HL-60/S4 treated with retinoic acid at 250 ng/mL for 4 days and 3 days (cell line): ENCODE measurements at regions not wholly inside any gene's neighbourhood (a gene's known extent, or its start where the extent isn't known, plus 50 kb on each side); places are given as distances from the start of the nearest gene placed in this dataset.

Experiments
- in situ Hi-C: fragments of 300-500 bp; cut with MboI; formaldehyde crosslinking; loops from 2 replicates; pipeline ENCODE4 v1.7.0; 2022; ENCODE audit warnings: low sequenced_read_pairs

DNA sequence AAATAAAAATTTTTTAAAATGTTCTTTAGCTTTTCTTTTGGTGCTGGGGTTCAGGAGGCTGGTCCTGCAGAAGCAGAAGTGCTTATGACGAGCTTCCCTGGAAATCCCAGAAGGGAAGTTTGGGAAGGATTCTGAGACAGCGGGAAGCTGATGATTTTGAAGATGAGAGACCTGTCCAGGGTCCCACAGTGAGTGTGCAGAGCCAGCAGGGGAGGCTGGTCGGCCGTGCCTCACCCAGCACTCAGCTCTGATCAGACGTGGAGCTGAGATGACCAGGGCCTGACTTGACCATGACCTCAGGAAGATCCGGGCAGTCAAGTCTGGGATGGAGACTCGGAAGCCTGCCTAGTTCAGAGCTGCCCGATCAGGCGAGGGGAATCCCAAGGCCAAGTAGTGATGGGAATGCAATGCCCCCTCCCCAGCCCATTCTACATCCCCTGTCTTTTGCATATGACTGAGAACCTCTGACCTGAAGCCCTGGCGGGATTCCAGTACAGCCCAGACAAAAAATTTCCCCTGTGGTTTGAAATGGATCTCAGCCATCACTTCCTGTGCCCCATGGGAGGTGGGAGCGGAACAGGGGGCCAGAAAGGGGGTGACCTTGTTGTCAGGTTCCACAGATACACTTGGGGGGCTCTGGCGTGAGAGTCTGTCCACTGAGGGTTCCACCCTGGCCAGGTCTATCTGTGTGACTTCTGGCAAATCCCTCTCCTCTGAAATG, 96.8 kb upstream of the RUNX3 start:
- in situ Hi-C loops: no loop called here

DNA sequence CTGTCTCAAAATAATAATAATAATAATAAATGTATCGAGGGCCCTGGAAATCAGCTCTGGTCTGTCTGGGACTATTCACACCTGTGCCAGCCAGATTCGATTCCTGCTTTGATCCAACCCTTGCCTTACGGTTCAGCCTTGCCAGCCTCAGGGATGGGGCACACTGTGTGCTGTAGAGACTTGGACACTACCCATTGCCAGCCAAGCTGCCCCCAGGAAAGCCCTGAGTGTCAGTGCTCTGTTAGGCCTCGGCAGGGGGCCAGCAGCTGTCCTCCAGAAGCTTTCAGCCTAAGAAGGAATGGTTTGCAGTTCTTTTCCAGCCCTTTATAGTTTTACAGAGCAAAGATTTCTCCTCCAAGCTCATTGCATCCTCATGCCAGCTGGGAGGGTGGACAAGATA, 96.2 kb upstream of the RUNX3 start:
- in situ Hi-C loops: no loop called here

DNA sequence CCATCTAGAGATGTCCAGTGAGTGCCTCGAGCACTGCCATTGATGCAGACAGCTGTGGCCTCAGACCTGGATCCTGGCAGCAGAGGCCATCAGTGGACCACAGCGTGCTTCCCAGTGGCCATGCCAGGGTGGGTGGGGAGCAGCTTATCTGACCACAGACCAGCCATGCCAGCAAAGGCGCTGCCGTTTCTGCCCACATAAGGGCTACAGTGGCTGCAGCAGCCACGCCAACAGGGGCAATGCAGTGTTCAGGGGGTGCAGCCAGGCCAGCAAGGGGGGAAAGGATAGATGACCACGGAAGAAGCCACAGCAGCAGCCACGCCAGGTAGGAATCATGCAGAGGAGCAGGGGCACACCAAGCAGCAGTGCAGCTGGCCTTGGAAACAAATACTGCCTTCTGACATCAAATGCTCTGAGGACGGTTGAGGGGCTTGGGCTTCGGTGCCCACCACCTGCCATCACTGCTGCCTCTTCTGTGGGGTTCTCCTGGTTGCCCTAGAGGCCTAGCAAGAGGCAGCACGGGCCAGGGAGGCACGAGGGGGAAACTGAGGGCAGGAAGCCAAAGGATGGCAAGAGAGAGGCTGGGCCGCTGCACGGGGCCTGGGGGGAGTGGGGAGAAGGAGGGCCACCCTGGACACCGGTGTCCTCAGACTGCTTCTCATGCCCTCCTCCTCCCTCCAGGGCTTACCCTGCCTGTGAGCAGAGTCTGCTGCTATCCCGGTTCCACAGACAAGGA, 94.7 kb upstream of the RUNX3 start:
- in situ Hi-C loops: no loop called here

DNA sequence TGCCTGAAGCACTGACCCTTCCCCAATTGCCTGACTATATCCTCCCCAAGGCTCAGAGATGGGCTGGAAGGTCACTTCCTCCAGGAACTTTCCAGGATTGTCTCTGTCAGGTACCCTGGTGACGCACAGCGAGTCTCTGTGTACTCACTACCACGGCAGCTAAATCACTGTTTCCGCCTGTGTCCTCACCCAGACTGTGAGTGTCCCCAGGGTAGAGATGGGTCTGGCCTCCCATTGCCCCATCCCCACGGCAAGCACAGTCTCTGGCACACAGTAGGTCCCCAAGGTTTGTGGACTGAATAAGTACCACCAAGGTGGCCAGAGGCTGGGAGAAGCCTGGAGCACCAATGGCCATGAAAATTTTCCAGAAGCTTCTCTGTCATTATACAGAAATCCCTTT, 93.8 kb upstream of the RUNX3 start:
- in situ Hi-C loops: no loop called here

DNA sequence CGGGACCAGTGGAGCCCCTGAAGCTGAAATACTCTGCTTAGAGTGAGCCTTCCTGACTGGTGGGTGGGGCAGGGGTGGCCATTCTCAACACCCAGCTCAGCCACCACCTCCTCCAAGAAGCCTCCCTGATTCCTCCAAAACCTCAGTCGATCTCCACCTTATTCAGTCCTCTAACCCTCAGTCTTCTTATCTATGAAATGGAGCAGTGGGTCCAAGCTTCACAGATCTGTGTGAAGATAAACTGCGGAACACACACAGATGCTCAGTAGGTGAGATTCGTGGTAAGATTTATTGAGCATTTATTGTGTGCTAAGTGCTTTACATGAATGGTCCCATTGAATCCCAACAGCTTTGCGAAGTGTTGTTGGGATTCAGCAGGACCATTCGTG, 93.1 kb upstream of the RUNX3 start:
- in situ Hi-C loops: no loop called here

DNA sequence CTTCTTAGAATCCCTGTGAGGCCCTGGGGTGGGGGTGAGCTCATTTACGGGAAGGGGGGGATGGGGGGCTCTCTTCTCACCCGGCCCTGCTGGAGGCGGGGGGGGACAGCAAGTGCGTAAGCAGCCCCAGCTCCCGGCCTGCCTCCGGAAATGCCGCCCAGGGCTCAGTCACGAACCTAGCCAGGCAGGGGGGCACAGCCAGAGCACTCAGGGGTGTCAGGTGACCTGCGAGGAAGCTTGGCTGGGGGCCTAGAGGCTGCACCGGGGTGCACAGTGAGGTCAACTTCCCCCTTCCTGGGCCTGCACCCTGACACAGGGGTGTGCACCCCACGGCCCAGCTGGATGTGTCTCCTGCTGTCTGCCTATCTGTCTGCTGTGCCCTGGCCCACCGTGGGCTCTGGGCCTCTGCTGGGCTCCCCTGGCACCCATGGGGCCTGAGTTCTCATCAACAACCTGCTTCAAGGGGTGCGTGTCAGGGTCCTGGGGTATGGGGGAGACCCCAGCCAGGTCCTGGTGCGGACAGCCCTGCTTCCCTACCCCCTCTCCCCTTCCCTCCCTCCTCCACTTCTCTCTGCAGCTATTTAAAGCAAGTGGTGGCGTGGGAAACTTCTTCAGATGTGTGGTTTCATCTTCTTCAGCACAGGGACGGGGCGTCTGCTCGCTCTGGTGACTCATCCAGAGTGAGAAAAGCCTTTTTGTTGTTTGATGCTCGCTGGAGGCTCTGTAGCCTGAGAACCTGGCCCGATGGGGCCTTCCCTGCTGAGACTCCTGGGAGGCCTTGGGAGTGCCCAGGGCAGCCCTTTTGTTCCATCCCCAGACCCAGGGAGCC, 92.5 kb upstream of the RUNX3 start:
- in situ Hi-C loops: no loop called here

DNA sequence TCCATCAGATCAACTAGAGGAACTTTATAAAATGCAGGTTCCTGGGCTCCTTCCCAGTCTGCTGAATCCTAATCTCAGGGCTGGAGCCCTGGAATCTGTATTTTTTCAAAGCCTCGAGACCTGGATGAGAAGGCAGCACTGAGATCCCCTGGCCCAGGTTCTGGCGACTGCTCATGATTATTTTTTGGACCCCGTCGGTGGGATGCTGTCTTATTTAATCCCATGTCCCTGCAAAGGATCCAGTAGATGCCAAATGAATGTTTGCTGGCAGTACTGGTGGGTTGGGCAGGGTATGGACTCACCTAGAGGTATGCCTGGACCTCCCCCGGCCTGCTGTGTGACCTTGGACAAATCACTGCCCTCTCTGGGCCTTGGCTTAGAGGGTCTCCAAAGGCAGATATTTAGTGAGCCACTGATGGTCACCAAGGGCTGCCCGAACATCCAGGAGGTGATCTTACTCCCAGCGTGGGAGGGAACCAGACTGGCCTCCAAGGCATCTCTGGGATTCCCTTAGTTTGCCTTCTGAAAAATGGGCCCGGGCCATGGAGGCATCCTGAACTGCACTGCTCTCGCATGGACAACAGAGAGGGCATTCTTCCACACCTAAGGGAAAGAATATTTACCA, 91.6 kb upstream of the RUNX3 start:
- in situ Hi-C loops: no loop called here

DNA sequence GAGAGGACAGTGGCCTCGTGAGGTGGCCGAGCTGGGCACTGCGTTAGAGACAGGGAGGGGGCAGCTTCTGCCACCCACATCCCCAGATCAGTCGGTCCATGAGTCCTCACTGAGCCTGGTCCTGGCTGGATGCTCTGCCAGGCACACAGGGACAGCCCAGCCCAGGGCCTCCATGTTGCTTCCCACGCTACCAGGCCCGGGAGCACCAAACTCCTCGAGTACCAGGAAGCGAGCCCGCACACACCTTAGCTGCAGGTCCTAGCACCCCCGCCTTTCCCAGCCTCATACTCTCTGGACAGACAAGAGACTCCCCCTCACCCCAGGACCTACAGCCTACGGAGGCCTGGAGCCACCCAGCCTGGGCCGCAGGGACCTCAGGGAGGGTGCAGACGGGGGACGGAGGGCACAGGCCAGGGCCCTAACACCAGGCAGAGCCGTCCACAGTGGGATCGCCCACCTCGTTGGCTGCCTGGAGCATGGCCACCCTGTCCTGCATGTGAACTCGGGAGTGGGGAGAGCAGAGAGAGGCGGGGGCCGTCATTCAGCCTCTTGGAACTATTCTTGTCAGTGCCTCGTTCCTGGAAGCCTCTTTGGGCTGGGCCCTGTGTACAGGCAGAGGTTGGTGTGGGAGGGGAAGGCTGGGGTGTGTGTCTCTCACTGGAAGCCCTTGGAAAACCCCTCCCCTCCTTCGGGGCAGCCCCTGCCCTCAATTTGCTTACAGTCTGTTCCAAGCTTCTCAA, 90.9 kb upstream of the RUNX3 start:
- in situ Hi-C loops: no loop called here

DNA sequence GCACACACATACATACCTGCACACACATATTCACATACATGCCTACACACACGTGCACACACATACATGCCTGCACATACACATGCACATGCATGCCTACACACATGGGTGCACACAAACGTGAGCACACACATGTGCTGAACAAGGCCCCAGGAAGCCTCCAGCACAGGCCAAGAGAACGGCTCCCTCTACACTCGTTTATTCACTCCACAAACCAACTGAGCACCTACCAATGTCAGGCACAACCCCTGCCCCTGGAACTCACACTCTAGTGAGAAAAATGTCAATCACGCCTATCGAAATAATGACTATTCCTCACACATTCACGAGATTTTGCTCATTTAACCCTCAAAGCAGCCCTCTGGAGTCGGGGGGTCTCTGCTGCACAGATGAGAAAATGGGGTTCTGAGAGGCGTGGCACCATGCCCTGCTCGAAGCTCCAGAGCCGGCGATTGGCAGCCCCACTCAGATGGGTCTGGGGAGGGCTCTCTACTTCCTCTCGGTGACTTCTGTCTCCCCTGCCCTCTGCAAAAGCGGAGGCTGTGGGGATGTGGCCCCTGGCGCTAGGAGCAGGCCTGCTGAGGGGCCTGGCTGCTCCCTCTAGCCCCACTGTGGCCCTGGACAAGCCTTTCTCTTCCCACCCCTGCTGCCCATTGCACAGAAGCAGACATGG, 90.2 kb upstream of the RUNX3 start:
- in situ Hi-C loops: no loop called here

DNA sequence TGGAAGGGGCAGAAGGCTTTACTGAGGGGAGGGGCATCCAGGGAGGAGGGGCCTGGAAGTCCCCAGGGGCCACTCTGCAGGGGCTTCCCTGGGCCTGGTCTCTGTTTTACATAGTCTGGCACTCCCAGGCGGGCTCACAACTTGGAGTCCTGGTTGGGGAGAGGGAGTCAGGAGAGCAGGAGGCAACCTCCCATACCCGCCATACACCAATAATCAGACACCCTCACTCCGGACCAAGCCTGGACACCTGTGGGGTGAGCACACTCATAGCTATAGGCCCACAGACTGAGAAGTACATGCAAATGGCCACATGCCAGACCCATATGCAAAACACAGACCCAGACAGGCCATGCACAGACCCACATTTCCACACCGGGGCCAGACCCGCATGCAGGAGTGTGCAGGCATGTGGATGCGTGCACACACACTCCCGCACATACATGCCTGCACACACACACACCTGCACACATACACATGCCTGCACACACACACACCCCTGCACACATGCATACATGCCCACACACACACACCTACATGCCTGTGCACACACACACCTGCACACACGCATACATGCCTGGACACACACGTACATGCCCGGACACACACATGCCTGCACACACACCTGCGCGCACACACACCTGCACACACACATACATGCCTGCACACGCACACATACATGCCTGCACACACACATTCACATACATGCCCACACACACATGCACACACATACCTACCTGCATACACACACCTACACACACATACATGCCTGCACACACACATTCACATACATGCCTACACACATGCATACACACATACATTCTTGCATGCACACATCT, 89.5 kb upstream of the RUNX3 start:
- in situ Hi-C loops: no loop called here

DNA sequence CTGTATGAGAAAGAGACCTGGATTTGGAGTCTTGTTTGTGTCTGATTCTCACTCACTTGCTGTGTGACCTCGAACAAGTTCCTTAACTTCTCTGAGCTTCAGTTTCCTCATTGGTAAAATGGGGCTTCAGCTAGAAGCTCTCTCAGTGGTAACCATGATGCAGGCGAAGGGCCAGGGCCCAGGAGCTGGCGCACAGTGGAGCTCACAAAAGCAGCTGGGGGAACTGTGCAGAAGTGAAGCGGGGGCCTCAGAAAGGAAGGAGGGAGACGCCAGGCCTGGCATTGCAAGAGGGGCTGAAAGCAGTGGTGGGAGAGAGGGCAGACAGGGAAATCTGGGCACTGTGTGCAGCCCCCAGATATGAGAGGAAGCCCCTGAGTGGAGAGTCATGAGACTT, 88.9 kb upstream of the RUNX3 start:
- in situ Hi-C loops: no loop called here

DNA sequence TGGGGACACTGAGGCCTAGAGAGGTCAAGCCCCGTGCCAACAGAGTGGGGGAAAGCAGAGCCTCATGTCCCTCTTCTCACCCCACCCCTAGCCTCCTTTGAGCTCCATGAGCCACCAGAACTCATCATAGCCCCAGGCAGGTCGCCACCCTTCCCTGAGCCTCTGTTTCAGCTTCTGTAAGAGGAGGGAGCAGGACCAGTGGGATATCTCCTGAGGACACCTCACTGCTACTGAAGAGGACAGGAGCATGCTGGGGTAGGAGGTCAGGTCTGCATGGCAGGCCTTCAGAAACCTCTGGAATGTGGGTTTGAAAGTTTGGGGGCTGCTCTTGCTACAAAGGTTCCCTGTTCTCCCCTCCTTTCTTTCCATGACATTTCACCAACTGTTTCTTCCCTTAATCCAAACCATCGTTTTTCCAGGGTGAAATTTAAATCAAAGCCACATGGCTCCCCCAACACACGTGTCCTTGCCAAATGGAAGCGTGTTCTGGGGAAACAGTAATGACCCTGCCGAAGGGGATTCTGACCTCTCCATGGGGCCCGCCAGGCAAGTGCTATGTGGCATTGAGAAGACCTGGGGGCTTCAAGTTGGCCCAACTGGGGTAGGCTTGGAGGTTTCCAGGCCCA, 88.1 kb upstream of the RUNX3 start:
- in situ Hi-C loops: no loop called here

DNA sequence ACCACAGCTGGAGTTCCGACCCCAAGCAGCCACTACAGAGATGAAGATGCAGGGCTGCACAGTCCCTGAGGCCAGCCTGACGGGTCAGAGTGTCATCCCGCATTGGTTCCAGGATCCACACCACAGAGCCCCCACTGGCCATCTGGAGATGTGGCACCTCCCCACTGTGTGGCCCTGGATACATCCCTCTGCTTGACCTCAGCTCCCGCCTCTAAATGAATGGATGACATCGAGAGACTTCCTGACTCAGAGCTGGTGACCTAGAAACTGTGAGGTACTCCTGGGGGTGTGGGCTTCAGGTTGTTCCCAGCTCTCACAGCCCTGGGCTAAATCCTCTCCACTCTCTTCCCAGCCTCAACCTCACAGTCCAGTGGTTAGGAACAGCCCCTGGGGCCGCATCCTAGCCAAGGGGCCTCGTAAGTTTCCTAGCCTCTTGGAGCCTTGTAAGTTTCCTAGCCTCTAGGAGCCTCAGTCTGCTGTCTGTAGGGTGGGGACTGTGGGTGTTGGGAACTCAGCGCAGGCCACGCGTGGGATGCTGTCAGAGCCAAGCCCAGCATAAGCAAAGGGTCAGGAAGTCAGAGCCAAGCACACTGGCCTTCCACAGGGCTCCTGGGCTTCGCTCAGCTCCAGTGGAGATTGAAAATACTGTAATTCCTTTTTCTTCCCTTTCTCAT, 87.5 kb upstream of the RUNX3 start:
- in situ Hi-C loops: no loop called here

DNA sequence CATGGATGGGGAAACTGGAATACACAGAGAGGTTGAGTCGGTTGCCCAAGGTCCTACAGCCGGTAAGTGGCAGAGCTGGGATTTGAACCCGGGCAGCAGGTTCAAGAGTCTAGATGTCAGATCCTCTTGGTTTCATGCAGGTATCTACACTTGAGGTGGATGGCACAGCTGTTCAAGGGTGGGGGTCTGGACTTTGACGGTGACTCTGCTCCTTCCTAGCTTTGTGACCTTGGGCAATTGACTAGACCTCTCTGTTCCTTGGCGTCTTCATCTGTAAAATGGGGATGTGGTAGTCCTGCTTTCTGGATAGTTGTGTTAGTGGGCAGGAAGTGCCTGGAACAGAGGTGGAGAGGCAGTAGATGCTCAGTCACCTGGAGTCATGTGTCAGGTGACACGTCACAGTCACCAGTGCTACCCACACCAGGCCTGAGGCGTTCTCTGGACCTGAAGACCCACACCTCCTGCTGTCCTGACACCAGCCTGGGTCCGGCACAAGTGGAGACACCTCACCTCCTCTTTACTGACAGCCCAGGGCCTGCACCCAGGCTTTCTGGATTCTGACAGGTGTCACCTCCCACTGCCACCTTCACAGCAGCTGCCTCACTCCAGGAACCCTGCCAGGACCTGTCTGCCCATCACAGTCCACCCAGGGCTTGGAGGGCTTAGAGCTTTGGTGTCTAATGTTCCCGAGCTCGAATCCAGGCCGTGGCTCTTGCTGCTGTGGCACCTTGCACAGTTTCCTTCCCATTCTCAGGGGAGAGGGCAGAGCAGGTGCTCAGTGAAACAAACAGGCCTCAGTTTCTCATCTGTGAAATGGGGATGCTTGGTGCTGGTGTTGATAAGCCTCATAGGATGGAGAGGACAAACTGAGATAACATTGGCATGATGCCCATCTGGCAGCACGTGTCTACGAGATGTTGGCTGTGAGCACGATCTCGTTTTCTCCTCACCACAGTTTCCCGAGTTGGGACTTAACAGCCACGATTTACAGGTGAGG, 83.2 kb upstream of the RUNX3 start:
- in situ Hi-C loops: no loop called here

DNA sequence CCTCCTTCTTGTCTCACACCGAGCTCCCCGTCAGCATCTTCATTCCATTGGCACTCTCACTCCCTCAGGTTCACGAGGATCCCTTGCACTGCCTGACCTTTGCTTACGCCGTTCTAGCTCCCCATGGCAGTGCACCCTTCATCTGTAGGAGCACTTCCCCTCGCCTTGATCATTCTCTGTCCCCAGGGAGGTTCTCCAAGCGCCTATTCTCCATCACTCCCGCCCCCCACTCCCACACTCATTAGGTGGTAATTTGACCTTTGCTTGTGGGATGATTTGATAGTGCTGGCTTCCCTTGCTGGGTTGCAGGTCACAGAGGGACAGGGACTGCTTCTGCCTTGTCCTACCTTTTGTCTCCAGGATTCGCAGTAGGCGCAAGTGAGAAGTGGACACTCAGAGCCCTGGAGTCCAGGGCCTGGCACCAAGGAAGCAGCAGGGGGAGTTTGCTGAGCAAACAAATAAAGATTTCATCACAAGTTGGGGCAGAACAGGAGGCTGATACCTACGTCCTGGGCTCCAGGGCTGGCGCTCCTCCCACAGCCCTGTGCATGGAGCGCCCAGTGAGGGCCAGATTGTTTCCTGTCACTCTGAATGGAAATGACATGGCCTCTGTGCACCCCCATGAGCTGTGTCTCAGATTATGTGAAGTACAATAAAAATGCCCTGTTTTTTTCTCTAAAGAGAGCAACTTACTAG, 82.0 kb upstream of the RUNX3 start:
- in situ Hi-C loops: no loop called here

DNA sequence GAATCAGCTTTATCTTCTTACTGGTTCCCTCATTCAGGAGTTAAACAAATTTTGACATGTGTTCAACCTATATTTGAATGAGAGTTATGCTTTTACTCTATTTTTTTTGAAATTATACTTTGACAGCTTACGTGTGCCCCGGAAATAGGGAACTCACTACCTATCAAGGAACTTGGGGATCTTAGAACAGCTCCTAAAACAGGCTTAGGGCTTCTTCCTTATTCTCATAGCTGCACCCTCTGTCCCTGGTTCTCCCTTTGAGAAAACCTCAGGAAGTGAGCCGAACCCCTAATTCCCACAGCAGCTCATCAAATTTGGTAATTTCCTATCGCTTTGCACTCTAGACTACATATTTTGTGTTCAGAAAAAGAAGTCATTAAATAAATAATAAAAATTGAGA, 81.2 kb upstream of the RUNX3 start:
- in situ Hi-C loops: no loop called here
